GM23248 (cell line): ENCODE measurements at regions not wholly inside any gene's neighbourhood (a gene's known extent, or its start where the extent isn't known, plus 50 kb on each side); places are given as distances from the start of the nearest gene placed in this dataset.

ENCODE experiments used
- DNase-seq: peaks from one replicate; pipeline ENCODE4 v3.0.0-alpha.2; 2015
- H2AFZ ChIP-seq: fragments of 200-600 bp; sonication (generic); 2 replicates; pipeline ENCODE4 v1.6.1; 2016; ENCODE audit warnings: antibody characterized with exemption
- H3F3A ChIP-seq: fragments of 200-600 bp; sonication (generic); 2 replicates; pipeline ENCODE4 v1.6.1; 2016; ENCODE audit warnings: mild to moderate bottlenecking, antibody characterized with exemption, mixed run types; ENCODE audit not compliant: insufficient read depth
- H3K27ac ChIP-seq: fragments of 200-600 bp; sonication (generic); 2 replicates; pipeline ENCODE4 v1.5.1; 2016; ENCODE audit warnings: mild to moderate bottlenecking
- H3K27me3 ChIP-seq: fragments of 200-600 bp; sonication (generic); replicated peaks from 2 replicates; pipeline ENCODE4 v1.6.1; 2016; ENCODE audit warnings: mild to moderate bottlenecking; ENCODE audit not compliant: insufficient read depth
- H3K36me3 ChIP-seq: fragments of 200-600 bp; sonication (generic); 2 replicates; pipeline ENCODE4 v1.6.1; 2016; ENCODE audit warnings: low read depth, mild to moderate bottlenecking
- H3K4me1 ChIP-seq: fragments of 200-600 bp; sonication (generic); 2 replicates; pipeline ENCODE4 v1.6.1; 2016; ENCODE audit warnings: mild to moderate bottlenecking; ENCODE audit not compliant: insufficient read depth
- H3K4me2 ChIP-seq: fragments of 200-600 bp; sonication (generic); one replicate; pipeline ENCODE4 v1.6.1; 2016; ENCODE audit warnings: mild to moderate bottlenecking; ENCODE audit not compliant: unreplicated experiment
- H3K4me3 ChIP-seq: fragments of 200-600 bp; sonication (generic); 2 replicates; pipeline ENCODE4 v1.5.1; 2016; ENCODE audit warnings: mild to moderate bottlenecking
- H3K79me2 ChIP-seq: fragments of 200-600 bp; sonication (generic); 2 replicates; pipeline ENCODE4 v1.6.1; 2016; ENCODE audit warnings: mild to moderate bottlenecking; ENCODE audit not compliant: insufficient read depth
- H3K9ac ChIP-seq: fragments of 200-600 bp; sonication (generic); 2 replicates; pipeline ENCODE4 v1.6.1; 2016; ENCODE audit warnings: mild to moderate bottlenecking
- H3K9me2 ChIP-seq: fragments of 200-600 bp; sonication (generic); 2 replicates; pipeline ENCODE4 v1.6.1; 2016; ENCODE audit warnings: mixed run types, mild to moderate bottlenecking, moderate library complexity; ENCODE audit not compliant: insufficient read depth
- H3K9me3 ChIP-seq: fragments of 200-600 bp; sonication (generic); one replicate; pipeline ENCODE4 v1.6.1; 2017; ENCODE audit warnings: low read depth
- H4K20me1 ChIP-seq: fragments of 200-600 bp; sonication (generic); 2 replicates; pipeline ENCODE4 v1.6.0; 2016; ENCODE audit not compliant: insufficient read depth
- EZH2 ChIP-seq: fragments of 200-600 bp; sonication (generic); IDR thresholded peaks from 2 replicates; pipeline ENCODE4 v1.6.1; 2018; ENCODE audit warnings: antibody characterized with exemption, mild to moderate bottlenecking; ENCODE audit not compliant: insufficient read depth, poor library complexity, severe bottlenecking
- EZH2phosphoT487 ChIP-seq: fragments of 200-600 bp; sonication (generic); IDR thresholded peaks from 2 replicates; pipeline ENCODE4 v1.6.1; 2018; ENCODE audit warnings: antibody characterized with exemption, moderate library complexity, mild to moderate bottlenecking, low read depth; ENCODE audit not compliant: insufficient read depth
- WGBS, 2 experiments: methylation state at CpG; one replicate each; pipeline ENCODE4 v1.1.6; 2015 to 2017; ENCODE audit warnings: low lambda C conversion rate in 2 of 2, low coverage in 1 of 2; ENCODE audit errors: missing lambda C conversion rate in 2 of 2; 5-methylcytosine and 5-hydroxymethylcytosine counted together
- in situ Hi-C: fragments of 300-500 bp; cut with MboI; formaldehyde crosslinking; loops from 2 replicates; pipeline ENCODE4 v1.15.0; 2020

- WGBS, 2 experiments: 73 to 79% methylated on average over 3 of the region's 3 CpGs
- Histone ChIP-seq H3F3A (no peaks in the 10 kb centered on the region), H3K27ac (no peak overlapping the region), H3K4me2 (no peak overlapping the region), H3K4me3 (no peak overlapping the region), H4K20me1 (no peaks in the 10 kb centered on the region), H3K9me3 (no peaks in the 10 kb centered on the region), H3K79me2 (no peaks in the 10 kb centered on the region), H3K9ac (no peak overlapping the region), H3K9me2 (no peaks in the 10 kb centered on the region), H3K36me3 (no peaks in the 10 kb centered on the region), H3K4me1 (no peaks in the 10 kb centered on the region), H3K27me3 (no peaks in the 10 kb centered on the region), H2AFZ (no peak overlapping the region)
- in situ Hi-C loops: no loop called here
- no peak for DNase-seq
- TF ChIP-seq EZH2phosphoT487 (no peak), EZH2 (no peak)
These were observed 133.6 kb upstream of the ARPP21 start for GRCh38 chr3:35505772-35506171.

- H3K4me2 ChIP-seq: no peak overlapping the region
- no peaks in the 10 kb centered on the region for H4K20me1 ChIP-seq
- no peaks in the 10 kb centered on the region for H3K36me3 ChIP-seq
- no peaks in the 10 kb centered on the region for H3K4me1 ChIP-seq
- no peaks in the 10 kb centered on the region for H3K79me2 ChIP-seq
- no peaks in the 10 kb centered on the region for H3K27me3 ChIP-seq
- DNase-seq: no peak
- no peak overlapping the region for H2AFZ ChIP-seq
- in situ Hi-C loops: no loop called here
- no peak overlapping the region for H3K27ac ChIP-seq
- H3F3A ChIP-seq: no peaks in the 10 kb centered on the region
- H3K9ac ChIP-seq: no peak overlapping the region
- H3K9me2 ChIP-seq: no peaks in the 10 kb centered on the region
- H3K4me3 ChIP-seq: no peak overlapping the region
- no peaks in the 10 kb centered on the region for H3K9me3 ChIP-seq
- no peak for TF ChIP-seq EZH2
- TF ChIP-seq EZH2phosphoT487: no peak
These were observed 119.4 kb upstream of the ARPP21 start for GRCh38 chr3:35519936-35520335.

GRCh38 chr3:35521196-35521595, 118.1 kb upstream of the ARPP21 start:
- 34 to 46% methylated on average over 3 of the region's 3 CpGs for WGBS, 2 experiments
- in situ Hi-C loops: no loop called here
- Histone ChIP-seq H3K9me3 (no peaks in the 10 kb centered on the region), H3K9ac (no peak overlapping the region), H3K27ac (no peak overlapping the region), H4K20me1 (no peaks in the 10 kb centered on the region), H3K79me2 (no peaks in the 10 kb centered on the region), H3K36me3 (no peaks in the 10 kb centered on the region), H3K4me2 (no peak overlapping the region), H3K4me1 (no peaks in the 10 kb centered on the region), H2AFZ (no peak overlapping the region), H3K27me3 (no peaks in the 10 kb centered on the region), H3K4me3 (no peak overlapping the region), H3K9me2 (no peaks in the 10 kb centered on the region), H3F3A (no peaks in the 10 kb centered on the region)
- no peak for DNase-seq
- TF ChIP-seq EZH2 (no peak), EZH2phosphoT487 (no peak)

GRCh38 chr3:35522450-35522849, 116.9 kb upstream of the ARPP21 start:
- Histone ChIP-seq H3K9me2 (no peaks in the 10 kb centered on the region), H4K20me1 (no peaks in the 10 kb centered on the region), H3F3A (no peaks in the 10 kb centered on the region), H2AFZ (no peak overlapping the region), H3K36me3 (no peaks in the 10 kb centered on the region), H3K9me3 (no peaks in the 10 kb centered on the region), H3K27ac (no peak overlapping the region), H3K27me3 (no peaks in the 10 kb centered on the region), H3K4me2 (no peak overlapping the region), H3K79me2 (no peaks in the 10 kb centered on the region), H3K9ac (no peak overlapping the region), H3K4me1 (no peaks in the 10 kb centered on the region), H3K4me3 (no peak overlapping the region)
- TF ChIP-seq EZH2phosphoT487: no peak
- no peak for TF ChIP-seq EZH2
- 12 to 16% methylated on average over 3 of the region's 3 CpGs for WGBS, 2 experiments
- in situ Hi-C loops: no loop called here
- DNase-seq: no peak

- Histone ChIP-seq H3K9me3 (no peaks in the 10 kb centered on the region), H3K4me3 (no peak overlapping the region), H3K27me3 (no peaks in the 10 kb centered on the region), H3K9me2 (no peaks in the 10 kb centered on the region), H3K27ac (no peak overlapping the region), H3K4me2 (no peak overlapping the region), H2AFZ (no peak overlapping the region), H4K20me1 (no peaks in the 10 kb centered on the region), H3K9ac (no peak overlapping the region), H3K4me1 (no peaks in the 10 kb centered on the region), H3F3A (no peaks in the 10 kb centered on the region), H3K79me2 (no peaks in the 10 kb centered on the region), H3K36me3 (no peaks in the 10 kb centered on the region)
- no peak for TF ChIP-seq EZH2phosphoT487
- no peak for TF ChIP-seq EZH2
- no peak for DNase-seq
- in situ Hi-C loops: no loop called here
- 12 to 22% methylated on average over 4 of the region's 4 CpGs for WGBS, 2 experiments
These were observed 116.3 kb upstream of the ARPP21 start for GRCh38 chr3:35523074-35523473.
